GM12878 (cell line): ENCODE measurements at regions not wholly inside any gene's neighbourhood (a gene's known extent, or its start where the extent isn't known, plus 50 kb on each side); places are given as distances from the start of the nearest gene placed in this dataset.

Source experiments
- BHLHE40 ChIP-seq, 2 experiments: fragments of 450-650 bp in 1 of 2; IDR thresholded peaks; 2 replicates each; pipeline ENCODE4 v1.6.1; 2011 to 2017; ENCODE audit warnings: low read depth in 2 of 2, borderline replicate concordance in 1 of 2, improper control_type of control experiment in 1 of 2, low read length in 1 of 2, mild to moderate bottlenecking in 1 of 2
- EP300 ChIP-seq, 2 experiments: fragments of 150-350 bp in 1 of 2; IDR thresholded peaks; 2 replicates each; pipeline ENCODE4 v1.6.1; 2011 to 2012; ENCODE audit warnings: low read depth in 2 of 2, low read length in 2 of 2, borderline replicate concordance in 1 of 2, improper control_type of control experiment in 1 of 2, inconsistent platforms in 1 of 2; ENCODE audit not compliant: control insufficient read depth in 1 of 2
- GABPA ChIP-seq: IDR thresholded peaks from 2 replicates; pipeline ENCODE4 v1.6.1; 2014; ENCODE audit warnings: antibody characterized with exemption, low read depth, mild to moderate bottlenecking, inconsistent platforms
- POLR2AphosphoS2 ChIP-seq: IDR thresholded peaks from 2 replicates; pipeline ENCODE4 v1.6.1; 2011; ENCODE audit warnings: low read depth, mild to moderate bottlenecking, low read length, improper control_type of control experiment, moderate library complexity
- RAD21 ChIP-seq: IDR thresholded peaks from 2 replicates; pipeline ENCODE4 v1.6.1; 2011; ENCODE audit warnings: mild to moderate bottlenecking, low read depth, low read length, moderate library complexity; ENCODE audit not compliant: insufficient read depth
- SMARCA5 ChIP-seq: fragments of 450-650 bp; IDR thresholded peaks from 2 replicates; pipeline ENCODE4 v1.6.1; 2017; ENCODE audit warnings: mild to moderate bottlenecking
- TARDBP ChIP-seq: IDR thresholded peaks from 2 replicates; pipeline ENCODE4 v1.6.1; 2016; ENCODE audit warnings: borderline replicate concordance
- TF ChIP-seq, protein P1 (sequence below), 3 experiments: IDR thresholded peaks in 2 of 3; conservative IDR thresholded peaks in 1 of 3; 2 replicates each; pipeline ENCODE4 v1.5.1; 2011; ENCODE audit warnings: low read depth in 3 of 3, low read length in 3 of 3, mild to moderate bottlenecking in 3 of 3, control low read depth in 2 of 3, moderate library complexity in 2 of 3, inconsistent platforms in 1 of 3, mixed read lengths in 1 of 3; ENCODE audit not compliant: control insufficient read depth in 2 of 3, insufficient read depth in 1 of 3; ENCODE audit errors: extremely low read depth in 1 of 3

DNA sequence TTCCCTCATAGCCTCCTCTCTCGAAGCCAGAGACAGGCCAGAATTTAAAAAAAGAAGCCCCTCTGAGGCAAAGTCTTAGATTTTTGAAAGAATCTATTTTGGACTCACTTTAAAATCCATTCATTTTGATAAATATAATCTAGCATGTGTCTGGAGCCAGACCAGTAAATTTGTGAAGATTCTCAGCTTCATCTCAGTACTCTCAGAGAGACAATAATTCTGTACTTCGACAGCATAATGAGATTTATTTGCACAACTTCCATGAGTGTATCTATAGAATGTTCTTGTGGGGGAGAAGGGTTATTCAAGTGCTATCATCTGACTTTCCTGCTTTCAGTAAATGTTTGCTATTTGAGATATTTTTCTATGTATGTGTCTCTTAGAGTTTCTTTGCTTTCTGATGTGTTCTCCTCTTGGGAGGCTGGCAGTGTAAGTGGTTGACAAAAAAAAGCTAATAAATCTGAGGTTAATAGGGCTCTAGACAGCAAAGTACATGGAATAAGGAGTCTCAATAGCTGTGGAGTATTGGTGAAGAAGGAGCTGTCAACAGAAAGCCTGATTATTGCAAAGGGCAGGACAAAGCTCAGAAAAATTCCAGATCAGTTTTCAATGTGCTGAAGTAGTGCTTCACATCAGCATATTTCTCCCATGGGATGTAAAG lies 223.0 kb downstream of the PTBP2 start:
- TF ChIP-seq, protein P1, sequence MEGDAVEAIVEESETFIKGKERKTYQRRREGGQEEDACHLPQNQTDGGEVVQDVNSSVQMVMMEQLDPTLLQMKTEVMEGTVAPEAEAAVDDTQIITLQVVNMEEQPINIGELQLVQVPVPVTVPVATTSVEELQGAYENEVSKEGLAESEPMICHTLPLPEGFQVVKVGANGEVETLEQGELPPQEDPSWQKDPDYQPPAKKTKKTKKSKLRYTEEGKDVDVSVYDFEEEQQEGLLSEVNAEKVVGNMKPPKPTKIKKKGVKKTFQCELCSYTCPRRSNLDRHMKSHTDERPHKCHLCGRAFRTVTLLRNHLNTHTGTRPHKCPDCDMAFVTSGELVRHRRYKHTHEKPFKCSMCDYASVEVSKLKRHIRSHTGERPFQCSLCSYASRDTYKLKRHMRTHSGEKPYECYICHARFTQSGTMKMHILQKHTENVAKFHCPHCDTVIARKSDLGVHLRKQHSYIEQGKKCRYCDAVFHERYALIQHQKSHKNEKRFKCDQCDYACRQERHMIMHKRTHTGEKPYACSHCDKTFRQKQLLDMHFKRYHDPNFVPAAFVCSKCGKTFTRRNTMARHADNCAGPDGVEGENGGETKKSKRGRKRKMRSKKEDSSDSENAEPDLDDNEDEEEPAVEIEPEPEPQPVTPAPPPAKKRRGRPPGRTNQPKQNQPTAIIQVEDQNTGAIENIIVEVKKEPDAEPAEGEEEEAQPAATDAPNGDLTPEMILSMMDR (IDR thresholded peaks at IDR 0.05 in 2 of 3, conservative IDR thresholded peaks at IDR 0.05 in 1 of 3; ENCODE audit: control insufficient read depth in 2 of 3, extremely low read depth in 1 of 3, insufficient read depth in 1 of 3, low read depth in 3 of 3, low read length in 3 of 3), result no peak
- TF ChIP-seq TARDBP (no peak), BHLHE40 (IDR thresholded peaks at IDR 0.05; ENCODE audit: borderline replicate concordance in 1 of 2, low read depth in 2 of 2, low read length in 1 of 2) (no peak), POLR2AphosphoS2 (no peak), RAD21 (no peak), EP300 (IDR thresholded peaks at IDR 0.05; ENCODE audit: borderline replicate concordance in 1 of 2, control insufficient read depth in 1 of 2, low read depth in 2 of 2, low read length in 2 of 2) (no peak), GABPA (no peak), SMARCA5 (no peak)
